ENCODE measurements at regions not wholly inside any gene's neighbourhood (a gene's known extent, or its start where the extent isn't known, plus 50 kb on each side); places are given as distances from the start of the nearest gene placed in this dataset.

GRCh38 chr15:62850318-62850717 is 192.2 kb upstream of the TPM1 start:
- no peak for DNase-seq (ENCODE audit: low read depth)
- TF ChIP-seq CTCF (conservative IDR thresholded peaks at IDR 0.05; ENCODE audit: low read depth, low read length) = no peak
- no peak overlapping the region for H3K4me3 ChIP-seq (ENCODE audit: low read depth, low read length)

- DNase-seq (ENCODE audit: low read depth) = peak; percentile 82
- no peak for TF ChIP-seq CTCF (conservative IDR thresholded peaks at IDR 0.05; ENCODE audit: low read depth, low read length)
- no peak overlapping the region for H3K4me3 ChIP-seq (ENCODE audit: low read depth, low read length)
Observed at GRCh38 chr15:62850791-62851291, 191.7 kb upstream of the TPM1 start.

- DNase-seq (ENCODE audit: low read depth) = no peak
- no peak for TF ChIP-seq CTCF (conservative IDR thresholded peaks at IDR 0.05; ENCODE audit: low read depth, low read length)
- no peak overlapping the region for H3K4me3 ChIP-seq (ENCODE audit: low read depth, low read length)
Observed at GRCh38 chr15:62853114-62853840, 189.3 kb upstream of the TPM1 start.

GRCh38 chr15:62853841-62854225 is 188.7 kb upstream of the TPM1 start:
- DNase-seq (ENCODE audit: low read depth) = no peak
- TF ChIP-seq CTCF (conservative IDR thresholded peaks at IDR 0.05; ENCODE audit: low read depth, low read length) = no peak
- H3K4me3 ChIP-seq (ENCODE audit: low read depth, low read length) = no peak overlapping the region

GRCh38 chr15:62854420-62855084 is 188.0 kb upstream of the TPM1 start:
- no peak for TF ChIP-seq CTCF (conservative IDR thresholded peaks at IDR 0.05; ENCODE audit: low read depth, low read length)
- no peak for DNase-seq (ENCODE audit: low read depth)
- H3K4me3 ChIP-seq (ENCODE audit: low read depth, low read length) = no peak overlapping the region

- no peak overlapping the region for H3K4me3 ChIP-seq (ENCODE audit: low read depth, low read length)
- no peak for DNase-seq (ENCODE audit: low read depth)
- TF ChIP-seq CTCF (conservative IDR thresholded peaks at IDR 0.05; ENCODE audit: low read depth, low read length) = no peak
Observed at GRCh38 chr15:62855085-62855476, 187.5 kb upstream of the TPM1 start.

Data from epithelial cell of proximal tubule (primary cell).